ENCODE measurements at regions not wholly inside any gene's neighbourhood (a gene's known extent, or its start where the extent isn't known, plus 50 kb on each side); places are given as distances from the start of the nearest gene placed in this dataset.
A peak's percentile ranks its signal among the peaks of the same experiment; 100 is the strongest.

DNA sequence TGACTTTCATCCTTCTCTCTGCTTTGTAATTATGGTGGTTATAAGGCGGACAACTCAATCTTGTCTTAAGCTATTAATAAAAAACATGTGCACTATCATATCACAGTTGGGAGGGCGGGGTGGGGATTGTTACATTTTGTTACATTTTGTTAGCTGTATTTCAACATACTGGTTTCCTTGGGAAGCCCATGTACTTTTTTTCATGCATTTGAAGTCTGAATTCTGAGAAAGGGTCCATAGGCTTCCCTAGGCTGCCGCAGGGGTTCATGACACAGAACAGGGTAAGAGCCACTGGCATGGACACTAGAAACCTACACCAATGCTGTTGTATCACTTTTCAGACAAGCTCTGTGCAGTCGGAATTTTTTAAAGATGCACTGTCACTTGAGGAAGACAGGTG is 178.8 kb downstream of the ETS2 start:
- TF ChIP-seq GATA2 (IDR thresholded peaks at IDR 0.05; ENCODE audit: insufficient read depth, insufficient read length, low read depth, low read length) (no peak), EZH2 (IDR thresholded peaks at IDR 0.05; ENCODE audit: borderline replicate concordance, low read depth, low read length, severe bottlenecking) (no peak), MAX (IDR thresholded peaks at IDR 0.05; ENCODE audit: insufficient read depth, insufficient read length) (no peak), JUN (IDR thresholded peaks at IDR 0.05; ENCODE audit: borderline replicate concordance, insufficient read depth, insufficient read length, low read depth) (no peak), MYC (IDR thresholded peaks at IDR 0.05; ENCODE audit: low read depth, low read length) (no peak), POLR2A (IDR thresholded peaks at IDR 0.05; ENCODE audit: low read depth, low read length) (no peak), CTCF (IDR thresholded peaks at IDR 0.05; ENCODE audit: extremely low read depth in 1 of 2, insufficient read depth in 1 of 2, low read depth in 1 of 2, low read length in 2 of 2) (no peak), FOS (IDR thresholded peaks at IDR 0.05; ENCODE audit: borderline replicate concordance, insufficient read depth, low read length) (no peak), POLR2AphosphoS5 (IDR thresholded peaks at IDR 0.05; ENCODE audit: insufficient read depth, low read depth, low read length) (no peak)
- Histone ChIP-seq H3K9me1 (replicated peaks; ENCODE audit: control insufficient read depth, extremely low read depth, insufficient read depth, low read length) (no peaks in the 10 kb centered on the region), H3K4me1 (ENCODE audit: control insufficient read depth, extremely low read depth, insufficient read depth, low read length) (peaks cover 9% of the 10 kb centered on the region), H3K9me3 (replicated peaks; ENCODE audit: control insufficient read depth, insufficient read depth, low read length) (no peaks in the 10 kb centered on the region), H3K79me2 (ENCODE audit: control insufficient read depth, insufficient read depth, low read length) (no peaks in the 10 kb centered on the region), H3K4me3 (replicated peaks in 1 of 3; ENCODE audit: insufficient read depth in 1 of 3, low read depth in 1 of 3, low read length in 3 of 3) (no peak overlapping the region), H3K9ac (replicated peaks; ENCODE audit: extremely low read depth, insufficient read depth, low read length) (no peak overlapping the region), H3K27me3 (ENCODE audit: control insufficient read depth in 2 of 2, insufficient read depth in 2 of 2, low read length in 2 of 2) (no peaks in the 10 kb centered on the region), H3K4me2 (ENCODE audit: insufficient read depth, low read length) (no peak overlapping the region), H4K20me1 (replicated peaks; ENCODE audit: control insufficient read depth, extremely low read depth, insufficient read depth, low read length) (no peaks in the 10 kb centered on the region), H3K27ac (ENCODE audit: insufficient read depth, low read depth, low read length) (no peak overlapping the region), H3K36me3 (ENCODE audit: control insufficient read depth in 2 of 2, extremely low read depth in 1 of 2, insufficient read depth in 2 of 2, low read length in 2 of 2) (no peaks in the 10 kb centered on the region), H2AFZ (ENCODE audit: low read depth, low read length) (no peak overlapping the region)
- intact Hi-C loops (cut with micrococcal nuclease) (no loop called here), dilution Hi-C loops (cut with MboI; ENCODE audit: extremely low pct_ligation_motif_present, low sequenced_read_pairs) (no loop called here)
- FAIRE-seq, result peak; percentile 15
- BruUV-seq (replicated peaks), result no TSS peak
- ChIA-PET POLR2A (no interaction called here), CTCF (interaction anchor here (0.7 kb wide), 1 partner anchor 20 kb away, joined by 3 read pairs; no protein-coding TSS in a partner anchor)
- no peak for DNase-seq (ENCODE audit: low read depth, low spot score)

All from endothelial cell of umbilical vein (primary cell).